GM12878 (cell line): ENCODE measurements at regions not wholly inside any gene's neighbourhood (a gene's known extent, or its start where the extent isn't known, plus 50 kb on each side); places are given as distances from the start of the nearest gene placed in this dataset.

Experiments
- ZNF207 ChIP-seq: fragments of 450-650 bp; IDR thresholded peaks from 2 replicates; pipeline ENCODE4 v1.6.1; 2014; ENCODE audit warnings: antibody characterized with exemption, mild to moderate bottlenecking, borderline replicate concordance
- ZNF274 ChIP-seq: IDR thresholded peaks from one replicate; pipeline ENCODE4 v1.8.0; 2011; ENCODE audit not compliant: insufficient read length, insufficient read depth
- TF ChIP-seq, protein P1 (sequence below), 3 experiments: IDR thresholded peaks in 2 of 3; conservative IDR thresholded peaks in 1 of 3; 2 replicates each; pipeline ENCODE4 v1.5.1; 2011; ENCODE audit warnings: low read depth in 3 of 3, low read length in 3 of 3, mild to moderate bottlenecking in 3 of 3, control low read depth in 2 of 3, moderate library complexity in 2 of 3, inconsistent platforms in 1 of 3, mixed read lengths in 1 of 3; ENCODE audit not compliant: control insufficient read depth in 2 of 3, insufficient read depth in 1 of 3; ENCODE audit errors: extremely low read depth in 1 of 3

DNA sequence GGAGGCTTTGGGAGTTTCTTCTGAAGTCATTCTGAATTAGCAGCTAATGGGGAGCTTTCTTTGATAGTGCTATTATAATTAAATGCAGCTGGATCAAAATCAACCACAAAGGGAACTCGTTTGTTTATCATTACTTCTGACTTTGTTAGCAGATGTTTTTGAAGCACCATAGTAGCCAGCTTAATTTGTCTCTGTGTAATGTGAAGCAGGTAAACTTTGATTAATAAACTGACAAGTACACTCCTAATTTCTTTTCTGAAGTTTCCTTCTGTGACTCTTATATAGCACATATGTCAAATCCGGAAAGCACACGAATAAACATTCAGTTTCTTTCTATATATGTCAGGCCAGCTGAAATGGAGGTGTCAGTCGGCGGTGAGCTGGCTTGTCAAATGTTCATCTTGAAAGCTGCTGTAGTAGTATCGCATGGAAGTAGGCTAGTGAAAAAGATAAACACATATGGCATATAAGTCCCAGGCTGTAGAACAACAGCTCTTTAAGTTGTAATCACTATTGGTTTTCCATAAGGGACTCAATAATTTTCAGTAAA, 451.9 kb upstream of the ZEB2 start:
- TF ChIP-seq, protein P1, sequence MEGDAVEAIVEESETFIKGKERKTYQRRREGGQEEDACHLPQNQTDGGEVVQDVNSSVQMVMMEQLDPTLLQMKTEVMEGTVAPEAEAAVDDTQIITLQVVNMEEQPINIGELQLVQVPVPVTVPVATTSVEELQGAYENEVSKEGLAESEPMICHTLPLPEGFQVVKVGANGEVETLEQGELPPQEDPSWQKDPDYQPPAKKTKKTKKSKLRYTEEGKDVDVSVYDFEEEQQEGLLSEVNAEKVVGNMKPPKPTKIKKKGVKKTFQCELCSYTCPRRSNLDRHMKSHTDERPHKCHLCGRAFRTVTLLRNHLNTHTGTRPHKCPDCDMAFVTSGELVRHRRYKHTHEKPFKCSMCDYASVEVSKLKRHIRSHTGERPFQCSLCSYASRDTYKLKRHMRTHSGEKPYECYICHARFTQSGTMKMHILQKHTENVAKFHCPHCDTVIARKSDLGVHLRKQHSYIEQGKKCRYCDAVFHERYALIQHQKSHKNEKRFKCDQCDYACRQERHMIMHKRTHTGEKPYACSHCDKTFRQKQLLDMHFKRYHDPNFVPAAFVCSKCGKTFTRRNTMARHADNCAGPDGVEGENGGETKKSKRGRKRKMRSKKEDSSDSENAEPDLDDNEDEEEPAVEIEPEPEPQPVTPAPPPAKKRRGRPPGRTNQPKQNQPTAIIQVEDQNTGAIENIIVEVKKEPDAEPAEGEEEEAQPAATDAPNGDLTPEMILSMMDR (IDR thresholded peaks at IDR 0.05 in 2 of 3, conservative IDR thresholded peaks at IDR 0.05 in 1 of 3; ENCODE audit: control insufficient read depth in 2 of 3, extremely low read depth in 1 of 3, insufficient read depth in 1 of 3, low read depth in 3 of 3, low read length in 3 of 3) = no peak
- TF ChIP-seq ZNF274 (no peak), ZNF207 (no peak)
